Cardiac fibroblast (primary cell): ENCODE measurements at regions not wholly inside any gene's neighbourhood (a gene's known extent, or its start where the extent isn't known, plus 50 kb on each side); places are given as distances from the start of the nearest gene placed in this dataset.

ENCODE experiments used
- DNase-seq, 2 donors: peaks; one replicate each; pipeline versions ENCODE4 v3.0.0 to v3.0.0-alpha.2; 2010; ENCODE audit warnings: low read depth in 2 of 2
- H3K4me3 ChIP-seq, 2 donors: replicated peaks in 1 of 2; 1 replicate in 1 of 2; 2 replicates in 1 of 2; pipeline ENCODE4 v1.5.1; 2011; ENCODE audit warnings: low read depth in 2 of 2, low read length in 2 of 2, mild to moderate bottlenecking in 2 of 2, moderate library complexity in 1 of 2
- CTCF ChIP-seq: IDR thresholded peaks from one replicate; pipeline ENCODE4 v1.5.1; 2011; ENCODE audit warnings: low read depth, mild to moderate bottlenecking, low read length, inconsistent platforms

GRCh38 chr3:109648027-109648426 lies 310.7 kb upstream of the DPPA4 start:
- no peak for TF ChIP-seq CTCF
- H3K4me3 ChIP-seq: no peak overlapping the region
- DNase-seq: no peak

GRCh38 chr3:109656225-109656624 lies 318.9 kb upstream of the DPPA4 start:
- DNase-seq: no peak
- H3K4me3 ChIP-seq: no peak overlapping the region
- TF ChIP-seq CTCF: no peak

GRCh38 chr3:109678600-109678999 lies 341.3 kb upstream of the DPPA4 start:
- no peak for DNase-seq
- no peak overlapping the region for H3K4me3 ChIP-seq
- TF ChIP-seq CTCF: no peak

GRCh38 chr3:109679664-109680063 lies 342.3 kb upstream of the DPPA4 start:
- no peak overlapping the region for H3K4me3 ChIP-seq
- no peak for TF ChIP-seq CTCF
- no peak for DNase-seq

- no peak overlapping the region for H3K4me3 ChIP-seq
- TF ChIP-seq CTCF: no peak
- peak in 1 of 2 donors; percentile 42 for DNase-seq
Observed at GRCh38 chr3:109683746-109684145, 346.4 kb upstream of the DPPA4 start.

- peak overlapping the region; percentile 18 to 25 for H3K4me3 ChIP-seq
- DNase-seq: peak; percentile 99
- no peak for TF ChIP-seq CTCF
Observed at GRCh38 chr3:109685084-109686079, 348.0 kb upstream of the DPPA4 start.
